ENCODE measurements at regions not wholly inside any gene's neighbourhood (a gene's known extent, or its start where the extent isn't known, plus 50 kb on each side); places are given as distances from the start of the nearest gene placed in this dataset.
"Not testable (repeated sequence)": the region's sequence is repeated elsewhere in the genome, so short reads cannot be mapped to it uniquely, and the experiment has no call there.

DNA sequence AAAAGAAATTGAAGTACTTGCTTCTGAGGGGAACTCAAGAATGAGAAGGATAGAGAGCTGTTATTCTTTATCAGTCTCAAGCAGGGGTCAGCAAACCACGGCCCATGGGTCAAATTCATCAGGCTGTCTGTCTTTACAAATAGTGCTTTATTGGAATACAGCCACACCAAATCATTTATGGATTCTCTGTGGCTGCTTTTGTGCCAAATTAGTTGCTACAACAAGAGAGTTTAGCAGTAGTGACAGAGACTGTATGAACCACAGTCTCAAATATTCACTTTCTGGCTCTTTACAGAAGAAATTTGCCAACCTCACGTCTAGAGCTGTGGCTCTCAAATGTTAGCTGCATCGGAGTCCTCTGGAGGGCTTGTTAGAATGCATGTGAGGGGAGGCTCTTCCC lies 258.0 kb upstream of the RARB start:
- no peak for DNase-seq

GRCh38 chr3:25171118-25171807 lies 256.8 kb upstream of the RARB start:
- DNase-seq, result no peak

DNA sequence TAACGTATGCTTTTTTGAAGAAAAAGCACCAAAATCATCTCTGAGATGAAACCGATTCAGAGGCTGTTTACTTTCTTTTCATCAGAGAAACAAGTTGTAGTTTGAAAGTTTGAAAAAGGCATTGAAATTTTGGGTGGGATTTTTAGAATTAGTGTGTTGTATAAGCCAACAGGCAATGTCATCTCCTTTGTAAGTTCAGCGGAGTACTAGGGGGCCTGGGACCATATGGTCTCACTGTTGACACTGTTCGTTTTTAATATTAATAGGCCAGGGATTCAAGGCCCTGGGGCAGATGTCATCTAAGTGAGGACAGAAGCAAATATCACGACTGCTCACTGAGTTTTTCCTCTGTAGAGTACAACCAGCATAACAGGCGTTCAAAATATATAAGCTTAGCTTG lies 256.2 kb upstream of the RARB start:
- DNase-seq, result no peak

DNA sequence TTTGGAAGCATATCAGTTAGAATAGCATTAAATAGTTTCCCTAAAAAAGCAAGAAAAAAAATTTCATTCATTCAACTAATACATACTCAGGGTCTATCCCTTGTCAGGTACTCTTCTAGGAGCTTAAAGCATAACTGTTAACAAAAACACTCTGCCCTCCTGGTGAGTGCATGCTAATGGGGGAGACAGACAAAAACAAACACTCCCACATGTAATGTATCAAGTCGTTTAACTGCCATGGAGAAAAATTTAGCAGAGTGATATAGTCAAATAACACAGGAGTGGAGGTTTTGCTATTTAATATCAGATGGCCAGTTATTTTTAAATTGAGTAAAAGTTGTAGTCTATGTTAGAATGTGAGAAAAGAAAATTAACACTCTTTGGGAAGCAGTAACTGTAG lies 254.5 kb upstream of the RARB start:
- DNase-seq, result no peak

DNA sequence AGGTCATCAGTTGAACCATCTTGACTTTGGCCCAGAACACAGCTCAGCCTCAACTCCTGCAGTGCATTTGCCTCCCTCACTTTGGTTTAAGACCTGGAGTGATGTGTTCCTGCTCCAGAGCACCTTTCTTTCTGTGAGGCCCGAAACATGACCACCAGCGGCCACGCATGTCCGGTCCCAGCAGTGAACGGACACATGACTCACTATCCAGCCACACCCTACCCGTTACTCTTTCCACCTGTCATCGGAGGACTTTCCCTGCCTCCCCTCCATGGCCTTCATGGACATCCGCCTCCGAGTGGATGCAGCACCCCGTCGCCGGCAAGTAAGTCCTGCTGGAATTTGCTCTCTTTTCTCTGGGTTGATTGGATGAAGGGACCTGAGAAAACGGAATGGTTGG lies 253.8 kb upstream of the RARB start:
- DNase-seq, result no peak

DNA sequence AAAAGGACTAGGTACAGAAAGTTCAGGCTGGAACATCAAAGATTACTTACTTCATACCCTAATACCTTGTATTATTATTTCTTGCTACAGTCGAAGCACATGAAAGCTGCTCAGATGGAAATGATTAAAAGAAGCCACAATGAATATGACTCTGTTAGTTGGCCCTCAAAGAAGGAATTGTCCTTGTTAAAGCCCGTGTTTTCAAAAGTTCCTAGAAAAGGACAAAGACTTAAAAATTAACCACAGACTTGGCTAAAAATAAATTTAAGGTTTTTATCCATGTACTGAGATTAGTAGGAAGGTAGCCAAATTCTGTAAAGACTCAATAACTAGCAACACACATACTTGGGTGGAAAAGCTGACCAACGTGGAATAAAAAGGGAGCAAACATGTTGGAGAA lies 251.0 kb upstream of the RARB start:
- DNase-seq, result no peak

DNA sequence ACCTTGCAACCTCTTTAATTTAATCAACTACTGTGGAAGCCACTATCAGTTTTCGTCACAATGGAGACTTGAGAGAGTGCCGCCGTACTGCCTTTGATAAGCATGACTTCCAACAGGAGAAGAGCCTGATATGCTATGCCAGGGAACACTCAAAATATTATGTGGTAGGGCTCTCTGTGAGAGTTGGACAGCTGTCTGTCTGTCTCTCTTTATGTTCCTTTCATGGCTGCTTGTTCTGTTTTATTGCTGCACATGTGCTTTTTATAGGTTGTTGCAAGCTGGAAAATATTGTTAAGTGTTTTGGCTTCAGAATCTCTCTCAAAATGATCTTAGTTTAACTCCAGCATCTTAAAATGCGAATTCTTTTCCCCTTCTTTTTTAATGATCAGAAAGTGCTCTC lies 249.4 kb upstream of the RARB start:
- no peak for DNase-seq

GRCh38 chr3:25181096-25181495 lies 247.0 kb upstream of the RARB start:
- DNase-seq, result no peak

DNA sequence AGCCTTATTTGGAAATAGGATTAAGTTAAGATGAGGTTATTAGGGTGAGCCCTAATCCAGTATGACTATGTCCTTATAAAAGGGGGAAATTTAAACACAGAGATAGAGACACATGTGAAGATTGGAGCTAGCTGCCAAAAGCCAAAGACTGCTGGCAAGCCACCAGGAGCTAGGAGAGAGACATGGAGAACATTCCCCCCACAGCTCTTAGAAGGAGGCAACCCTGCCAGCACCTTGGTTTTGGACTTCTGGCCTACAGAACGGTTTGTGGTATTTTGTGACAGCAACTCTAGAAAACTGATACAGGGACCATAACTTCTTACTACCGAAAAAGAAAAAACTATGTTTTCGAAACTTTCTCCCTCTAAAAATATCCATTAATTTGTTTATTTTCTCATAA lies 245.3 kb upstream of the RARB start:
- no peak for DNase-seq

GRCh38 chr3:25184641-25185250 lies 243.3 kb upstream of the RARB start:
- DNase-seq, result no peak

DNA sequence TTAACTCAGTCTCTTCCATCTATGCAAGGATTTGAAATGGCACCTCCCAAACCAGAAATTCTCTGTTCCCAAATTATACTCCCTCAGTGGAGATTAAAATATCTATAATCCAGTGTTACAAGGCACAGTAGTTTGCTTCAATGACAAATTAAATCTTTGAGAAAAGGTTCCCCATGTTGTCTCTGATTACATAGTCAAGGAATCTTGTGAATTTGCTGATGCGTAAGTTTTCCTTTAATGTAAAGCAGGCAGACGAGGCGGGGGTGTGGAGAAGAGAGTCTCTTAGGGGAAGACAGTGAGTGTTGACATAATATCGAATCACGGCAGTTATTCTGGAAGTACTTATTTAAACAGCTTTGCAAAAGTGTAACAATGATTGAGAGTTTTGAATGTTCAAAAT lies 236.4 kb upstream of the RARB start:
- no peak for DNase-seq

DNA sequence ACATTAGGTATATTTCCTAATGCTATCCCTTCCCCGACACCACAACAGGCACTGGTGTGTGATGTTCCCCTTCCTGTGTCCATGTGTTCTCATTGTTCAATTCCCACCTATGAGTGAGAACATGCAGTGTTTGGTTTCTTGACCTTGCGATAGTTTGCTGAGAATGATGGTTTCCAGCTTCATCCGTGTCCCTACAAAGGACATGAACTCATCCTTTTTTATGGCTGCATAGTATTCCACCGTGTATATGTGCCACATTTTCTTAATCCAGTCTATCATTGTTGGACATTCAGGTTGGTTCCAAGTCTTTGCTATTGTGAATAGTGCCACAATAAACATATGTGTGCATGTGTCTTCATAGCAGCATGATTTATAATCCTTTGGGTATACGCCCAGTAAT lies 228.5 kb upstream of the RARB start:
- DNase-seq, result not testable (repeated sequence)

DNA sequence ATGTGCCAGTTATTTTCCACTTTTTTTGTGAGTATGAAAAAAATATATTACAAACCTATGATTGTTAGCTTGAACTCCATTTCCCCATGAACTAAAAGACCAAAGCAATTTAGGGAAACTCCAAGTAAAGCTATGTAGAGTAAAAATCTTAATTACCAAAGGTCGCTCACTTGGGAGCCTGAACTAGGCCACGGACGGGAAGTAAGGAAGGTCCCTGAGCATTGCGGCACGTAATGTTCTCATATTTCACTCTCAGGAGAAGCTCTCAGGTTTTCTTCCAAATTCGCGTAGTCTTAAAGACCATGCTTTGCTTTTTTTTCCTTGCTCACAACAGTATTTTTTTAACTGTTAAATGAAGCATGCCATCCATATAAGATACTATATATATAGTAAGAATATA lies 215.3 kb upstream of the RARB start:
- DNase-seq, result no peak

DNA sequence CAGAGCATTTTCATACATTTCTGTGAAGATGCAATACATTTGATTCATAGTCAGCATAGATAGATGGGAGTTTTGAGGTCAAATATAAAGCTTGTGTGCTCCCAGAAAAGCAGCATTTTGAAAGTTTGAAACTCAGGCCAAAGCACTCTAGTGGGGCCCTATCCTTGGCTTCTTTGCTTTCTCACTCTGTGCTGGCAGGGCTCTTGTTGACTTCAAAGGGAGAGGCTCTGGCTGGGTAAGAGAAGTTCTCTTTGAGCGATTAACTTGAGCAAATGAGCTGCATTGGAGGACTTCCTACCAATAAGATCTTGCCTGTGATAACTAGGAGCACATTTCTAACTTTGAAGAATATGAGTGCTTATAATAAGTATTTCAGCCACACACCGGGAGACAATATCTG lies 214.0 kb upstream of the RARB start:
- DNase-seq, result no peak

DNA sequence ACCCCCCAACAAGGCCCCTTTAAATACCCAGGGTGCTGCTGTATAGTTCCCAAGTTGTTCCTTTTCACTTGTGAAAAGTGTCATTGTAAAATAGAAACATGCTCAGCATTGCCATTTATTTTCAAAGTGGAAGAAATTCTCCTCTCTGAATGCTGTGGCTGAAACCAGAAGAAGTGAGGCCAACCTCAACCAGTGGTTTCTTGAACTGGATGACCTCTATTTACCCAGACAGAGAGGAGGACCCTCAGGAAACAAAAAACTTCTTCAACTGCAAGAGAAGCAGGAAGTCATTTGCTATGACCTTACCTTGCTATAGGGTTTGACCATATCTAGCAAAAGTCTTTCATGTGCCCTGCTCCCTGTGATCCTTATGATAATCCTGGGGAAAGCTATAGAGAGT lies 209.7 kb upstream of the RARB start:
- no peak for DNase-seq

DNA sequence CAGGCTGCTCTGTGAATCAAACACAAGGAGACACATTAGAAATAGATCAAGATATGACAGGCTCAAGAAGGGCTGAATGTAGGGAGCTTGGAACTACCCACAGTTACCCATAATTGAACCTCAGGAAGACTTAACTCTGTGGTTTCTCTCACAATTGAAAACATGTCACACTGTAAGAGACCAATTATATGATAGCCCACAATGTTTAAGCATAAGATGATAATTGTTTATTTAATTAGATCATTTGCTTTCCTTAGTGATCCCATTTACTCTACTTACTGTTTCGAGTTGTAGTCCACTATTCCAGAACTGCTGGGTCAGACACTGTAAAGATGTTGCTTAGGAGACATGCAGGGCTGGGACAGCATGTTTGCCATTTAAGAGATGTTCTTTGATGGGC lies 201.3 kb upstream of the RARB start:
- no peak for DNase-seq

DNA sequence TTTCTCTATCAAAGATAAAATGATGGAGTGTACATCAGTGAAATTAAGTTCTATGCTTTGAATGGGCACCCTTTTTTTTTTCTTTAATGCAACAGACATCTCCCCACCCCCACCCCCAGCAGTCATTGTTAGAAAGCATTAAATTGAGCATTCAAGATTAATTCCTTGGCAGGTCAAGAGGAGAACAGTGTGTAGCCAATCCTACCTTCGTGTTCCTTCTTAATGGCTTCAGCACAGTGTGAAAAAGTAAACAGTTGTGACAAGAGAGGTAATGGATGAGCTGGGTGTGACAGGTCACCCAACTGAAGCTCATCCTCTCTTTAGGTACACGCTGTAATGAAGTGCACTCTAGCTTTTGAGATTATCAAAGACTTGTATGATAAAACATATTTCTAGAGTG lies 198.5 kb upstream of the RARB start:
- no peak for DNase-seq

- DNase-seq, result no peak
Observed at GRCh38 chr3:25235031-25235430, 193.0 kb upstream of the RARB start.

DNA sequence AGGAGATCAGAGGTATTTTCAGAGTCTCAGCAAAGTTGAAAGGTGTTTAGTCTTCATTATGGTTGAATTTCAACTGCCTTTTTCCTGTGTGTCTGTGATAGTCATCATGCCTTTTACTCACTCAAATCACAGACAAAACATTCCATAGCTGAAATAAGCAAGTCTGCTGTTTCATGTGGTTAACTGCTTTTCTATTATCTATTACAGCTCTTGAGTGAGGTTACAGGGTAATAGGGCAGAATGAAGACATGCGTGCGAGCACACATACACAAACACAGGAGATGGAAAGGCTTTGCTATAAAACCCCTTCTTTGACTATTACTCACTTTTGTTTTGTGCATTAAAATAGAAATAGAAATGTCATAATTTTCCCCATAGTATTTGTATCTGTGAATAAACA lies 192.6 kb upstream of the RARB start:
- DNase-seq, result no peak

DNA sequence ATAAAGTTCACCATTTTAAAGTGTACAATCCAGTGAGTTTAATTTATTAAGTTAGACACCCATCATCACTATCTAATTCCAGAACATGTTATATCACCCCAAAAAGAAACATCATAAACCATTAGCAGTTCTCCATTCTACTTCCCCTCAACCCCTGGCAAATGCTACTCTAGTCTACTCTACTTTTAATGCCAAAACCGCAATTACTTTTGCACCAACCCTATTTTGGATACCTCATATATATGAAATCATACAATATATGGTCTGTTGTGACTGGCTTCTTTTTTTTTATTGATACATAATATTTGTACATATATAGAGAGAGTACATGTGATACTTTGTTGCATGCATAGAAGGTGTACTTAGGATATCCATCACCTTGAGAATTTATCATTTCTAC lies 190.5 kb upstream of the RARB start:
- no peak for DNase-seq

DNA sequence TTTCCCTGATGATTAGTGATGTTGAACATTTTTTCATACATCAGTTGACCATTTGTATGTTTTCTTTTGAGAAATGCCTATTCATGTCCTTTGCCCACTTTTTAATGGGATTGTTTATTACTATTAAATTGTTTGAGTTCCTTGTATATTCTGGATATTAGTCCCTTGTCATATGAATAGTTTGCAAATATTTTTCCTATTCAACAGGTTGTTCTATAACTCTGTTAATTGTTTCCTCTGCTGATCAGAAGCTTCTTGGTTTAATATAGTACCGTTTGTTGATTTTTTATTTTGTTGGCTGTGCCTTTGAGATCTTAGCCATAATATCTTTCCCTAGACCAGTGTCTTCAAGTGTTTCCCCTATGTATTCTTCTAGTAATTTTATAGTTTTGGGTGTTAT lies 189.0 kb upstream of the RARB start:
- no peak for DNase-seq

GRCh38 chr3:25246913-25247312 lies 181.2 kb upstream of the RARB start:
- DNase-seq, result no peak

GRCh38 chr3:25252291-25252690 lies 175.8 kb upstream of the RARB start:
- no peak for DNase-seq

GRCh38 chr3:25257026-25257425 lies 171.0 kb upstream of the RARB start:
- DNase-seq, result no peak

DNA sequence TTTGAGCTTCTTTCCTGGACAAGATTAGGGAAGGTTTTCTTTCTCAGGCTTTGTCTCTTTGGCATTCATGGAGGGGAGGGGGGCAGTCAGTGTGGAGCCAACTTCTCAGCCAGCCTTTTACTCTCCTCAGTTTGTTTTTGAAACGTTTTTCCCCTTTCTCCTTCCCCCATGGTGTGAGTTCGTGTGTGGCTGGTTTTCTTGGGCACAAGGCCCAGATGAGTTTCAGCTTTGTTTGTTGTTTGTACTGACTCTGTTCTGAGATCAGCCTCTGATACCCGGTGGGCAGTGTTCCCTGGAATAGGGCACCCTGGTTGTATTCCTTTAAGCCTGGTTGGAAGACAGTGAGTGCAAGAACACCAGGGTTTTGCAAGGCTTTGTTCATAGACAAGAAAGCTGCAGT lies 168.2 kb upstream of the RARB start:
- no peak for DNase-seq
